KBM-7 (cell line): ENCODE measurements at regions not wholly inside any gene's neighbourhood (a gene's known extent, or its start where the extent isn't known, plus 50 kb on each side); places are given as distances from the start of the nearest gene placed in this dataset.
A peak's percentile ranks its signal among the peaks of the same experiment; 100 is the strongest.
"Not testable (repeated sequence)": the region's sequence is repeated elsewhere in the genome, so short reads cannot be mapped to it uniquely, and the experiment has no call there.

Experiments used
- DNase-seq: peaks from one replicate; pipeline ENCODE4 v3.0.0-alpha.2; 2015
- in situ Hi-C: fragments of 300-500 bp; cut with MboI; formaldehyde crosslinking; loops from 2 replicates; pipeline ENCODE4 v1.14.3; 2020; ENCODE audit warnings: low sequenced_read_pairs, low pct_unique_long_range_greater_than_20kb, mixed read lengths

DNA sequence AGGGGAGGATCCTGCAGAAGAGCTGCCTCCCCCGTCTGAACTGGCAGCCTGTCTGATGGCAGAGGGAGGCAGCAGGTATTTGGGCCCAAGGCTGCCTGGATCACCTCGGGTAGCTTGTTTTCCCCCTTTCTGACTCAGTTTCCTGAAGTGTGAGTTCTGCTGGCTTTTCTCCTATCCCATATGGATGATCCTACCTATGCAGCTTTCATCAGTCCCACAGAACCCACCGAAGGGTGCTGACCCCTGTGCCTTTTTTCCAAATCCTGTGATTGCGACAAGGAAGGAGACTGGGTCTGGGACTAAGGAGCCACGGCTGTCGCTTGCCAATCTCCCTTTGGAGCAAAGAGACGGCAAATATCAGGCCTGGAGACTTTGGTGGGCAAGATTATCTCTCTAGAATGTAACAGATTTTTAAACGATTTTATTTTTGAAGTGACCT is 208.7 kb downstream of the BANP start:
- in situ Hi-C loops, DNase-seq: not testable (repeated sequence)

DNA sequence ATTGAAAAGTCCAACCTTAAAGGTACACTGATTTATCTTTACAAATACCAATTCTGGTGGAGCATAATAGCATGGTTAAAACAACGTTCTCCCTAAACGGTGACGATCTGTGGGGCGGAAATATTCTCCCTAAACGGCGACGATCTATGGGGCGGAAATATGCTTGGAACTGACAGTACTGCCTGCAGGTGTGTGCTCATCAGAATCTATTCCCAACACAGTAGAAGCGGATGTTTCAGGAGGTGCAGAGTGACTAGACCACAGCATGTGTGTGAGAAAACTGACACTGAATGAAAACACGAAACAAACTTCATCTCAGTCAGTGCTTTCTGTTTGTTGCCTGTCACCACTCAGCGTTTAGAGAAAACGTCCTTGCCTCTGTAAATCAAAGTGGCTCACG is 210.0 kb downstream of the BANP start:
- in situ Hi-C loops, DNase-seq: not testable (repeated sequence)

DNA sequence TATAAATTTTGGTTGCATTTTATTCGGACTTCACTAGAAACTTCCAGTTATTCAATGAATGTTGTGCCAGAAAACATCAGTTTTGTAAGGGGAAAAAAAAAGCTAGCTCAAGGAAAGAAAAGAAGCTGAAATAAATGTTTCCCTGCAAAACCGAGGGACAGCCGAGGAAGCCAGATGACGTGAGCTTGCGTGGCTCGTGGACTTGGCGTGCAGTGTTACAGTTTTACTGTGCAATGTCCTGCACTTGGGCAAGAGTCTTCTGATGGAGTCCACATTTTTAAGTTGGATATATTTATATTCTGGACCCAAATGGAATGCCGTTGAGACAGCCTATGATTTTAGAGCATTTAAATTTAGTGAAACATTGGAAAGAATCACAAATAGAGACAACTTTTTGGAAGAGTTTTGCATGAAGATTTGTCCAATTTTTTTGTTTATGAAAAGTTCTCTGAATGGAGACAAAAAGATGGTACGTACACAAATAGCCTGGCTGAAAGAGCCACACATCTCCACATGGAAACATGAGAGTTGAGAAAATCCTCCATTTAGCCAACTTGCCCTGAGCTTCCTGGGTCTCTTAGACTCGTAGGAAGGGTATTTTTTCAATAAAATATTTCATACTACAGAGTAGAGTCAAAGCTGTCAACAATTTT is 210.5 kb downstream of the BANP start:
- in situ Hi-C loops, DNase-seq: not testable (repeated sequence)

DNA sequence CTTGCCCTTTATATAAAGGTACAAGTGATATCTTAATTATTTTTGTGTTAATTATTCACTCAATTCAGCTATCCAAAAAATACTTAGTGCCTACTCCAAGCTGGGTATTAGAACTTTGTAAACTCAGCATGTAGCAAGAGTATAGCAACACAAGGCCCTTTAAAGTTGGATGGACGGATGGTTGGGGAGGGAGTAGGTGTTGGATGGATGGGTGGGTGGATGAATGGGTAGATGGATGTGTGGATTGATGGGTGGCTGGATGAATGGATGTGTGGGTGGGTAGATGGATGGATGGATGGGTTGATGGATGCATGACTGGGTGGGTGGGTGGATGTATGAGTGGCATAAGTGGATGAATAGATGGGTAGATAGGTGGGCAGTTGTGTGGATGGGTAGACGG is 211.5 kb downstream of the BANP start:
- in situ Hi-C loops = not testable (repeated sequence)

DNA sequence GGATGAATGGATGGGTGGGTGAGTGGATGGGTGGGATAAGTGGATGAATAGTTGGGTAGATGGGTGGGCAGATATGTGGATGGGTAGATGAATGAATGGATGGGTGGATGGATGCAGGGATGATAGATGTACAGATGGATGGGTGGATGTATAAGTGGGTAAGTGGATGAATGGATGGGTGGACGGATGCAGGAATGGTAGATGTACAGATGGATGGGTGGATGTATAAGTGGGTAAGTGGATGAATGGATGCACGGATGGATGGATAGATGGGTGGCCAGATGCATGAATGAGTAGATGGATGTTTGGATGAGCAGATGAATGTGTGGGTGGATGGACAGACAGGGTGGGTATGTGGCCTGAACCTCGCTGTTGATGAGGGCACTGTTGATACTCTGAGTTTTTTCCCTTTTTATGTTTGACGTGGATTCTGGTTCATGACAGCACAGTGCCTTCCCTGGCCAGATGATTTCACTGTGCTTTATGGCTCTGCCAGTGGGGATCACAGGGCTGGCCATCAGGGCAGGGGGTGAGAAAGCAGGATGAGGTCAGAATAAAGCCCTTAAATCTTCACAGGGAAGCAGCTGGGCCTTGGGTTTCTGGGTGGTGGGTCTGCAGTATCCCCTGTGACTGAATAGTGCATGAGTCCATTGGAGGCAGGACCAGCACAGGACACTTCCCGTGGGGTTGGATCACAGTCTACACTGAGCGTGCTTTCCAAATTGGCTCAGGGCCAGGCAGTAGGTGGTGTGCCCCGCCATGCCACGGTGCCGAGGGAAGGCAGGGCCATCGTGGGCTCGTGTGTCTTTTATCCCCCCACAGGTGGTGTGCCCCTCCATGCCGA is 213.2 kb downstream of the BANP start:
- in situ Hi-C loops, DNase-seq: not testable (repeated sequence)

More for the DNA sequence above, 211.5 kb downstream of the BANP start:
- not testable (repeated sequence) for DNase-seq

DNA sequence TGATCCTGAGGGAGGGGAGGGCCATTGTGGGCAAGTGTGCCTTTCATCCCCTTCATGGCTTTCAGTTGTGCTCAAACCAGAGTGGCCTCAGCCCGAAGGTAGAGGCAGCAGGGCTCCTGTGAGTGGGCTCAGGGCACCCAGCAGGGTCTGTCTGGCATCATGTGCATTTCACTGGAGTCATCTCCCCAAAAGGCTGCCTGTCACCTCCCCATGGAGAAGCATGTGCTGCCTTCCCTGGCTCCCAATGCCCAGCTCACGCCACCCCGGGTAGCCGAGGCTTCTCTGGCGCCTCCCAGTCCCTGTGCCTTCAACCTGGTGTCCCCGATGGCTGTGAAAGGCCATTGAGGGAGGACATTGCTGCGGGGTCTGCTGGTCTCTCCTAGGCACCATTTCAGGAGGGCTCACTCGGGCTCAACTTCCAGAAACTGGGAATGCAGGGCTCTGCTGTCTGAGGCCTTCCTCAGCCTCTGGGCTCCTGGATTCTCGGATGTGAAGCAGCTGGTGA is 213.9 kb downstream of the BANP start:
- DNase-seq, in situ Hi-C loops: not testable (repeated sequence)

DNA sequence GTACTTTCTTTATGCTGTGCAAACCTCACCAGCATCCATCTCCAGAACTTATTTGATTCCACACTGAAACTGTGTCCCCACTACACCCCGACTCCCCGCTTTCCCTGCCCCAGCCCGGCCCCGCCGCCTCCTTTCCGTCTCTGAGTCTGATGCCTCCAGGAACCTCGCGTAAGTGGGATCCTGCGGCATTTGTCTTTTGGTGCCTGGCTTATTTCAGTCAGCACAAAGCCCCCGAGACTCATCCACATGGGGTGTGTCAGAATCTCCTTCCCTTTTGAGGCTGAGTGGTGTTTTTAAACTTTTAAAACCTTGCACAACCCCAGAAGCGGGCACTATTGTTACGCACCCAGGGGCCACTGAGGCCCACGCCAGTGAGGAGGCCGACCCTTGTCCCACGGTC is 214.4 kb downstream of the BANP start:
- in situ Hi-C loops, DNase-seq: not testable (repeated sequence)

DNA sequence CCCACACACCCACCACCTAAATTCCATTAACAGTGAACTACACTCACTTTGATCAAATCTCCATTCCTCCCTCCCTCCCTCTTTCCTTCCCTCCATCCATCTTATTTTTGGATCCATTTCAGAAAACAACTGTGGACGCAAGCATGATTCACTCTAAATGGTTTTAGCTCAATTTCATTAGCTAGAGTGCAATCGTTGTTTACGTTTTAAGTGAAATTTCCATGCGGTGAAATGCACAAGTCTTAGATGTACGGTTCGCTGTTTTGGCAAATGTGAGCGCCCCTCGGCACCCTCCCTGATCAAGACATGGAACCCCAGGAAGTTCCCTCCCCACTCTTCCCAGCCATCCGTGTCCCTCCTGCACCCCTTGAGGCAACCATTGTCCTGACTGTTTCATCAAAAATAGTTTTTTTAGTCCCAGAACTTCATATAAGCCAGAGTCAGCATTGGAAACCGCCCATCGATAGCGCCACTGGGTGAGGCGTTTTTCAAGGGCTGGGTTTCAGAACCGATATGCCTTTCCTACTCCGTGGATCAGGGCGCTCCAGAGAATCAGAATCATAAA is 215.1 kb downstream of the BANP start:
- DNase-seq, in situ Hi-C loops: not testable (repeated sequence)

DNA sequence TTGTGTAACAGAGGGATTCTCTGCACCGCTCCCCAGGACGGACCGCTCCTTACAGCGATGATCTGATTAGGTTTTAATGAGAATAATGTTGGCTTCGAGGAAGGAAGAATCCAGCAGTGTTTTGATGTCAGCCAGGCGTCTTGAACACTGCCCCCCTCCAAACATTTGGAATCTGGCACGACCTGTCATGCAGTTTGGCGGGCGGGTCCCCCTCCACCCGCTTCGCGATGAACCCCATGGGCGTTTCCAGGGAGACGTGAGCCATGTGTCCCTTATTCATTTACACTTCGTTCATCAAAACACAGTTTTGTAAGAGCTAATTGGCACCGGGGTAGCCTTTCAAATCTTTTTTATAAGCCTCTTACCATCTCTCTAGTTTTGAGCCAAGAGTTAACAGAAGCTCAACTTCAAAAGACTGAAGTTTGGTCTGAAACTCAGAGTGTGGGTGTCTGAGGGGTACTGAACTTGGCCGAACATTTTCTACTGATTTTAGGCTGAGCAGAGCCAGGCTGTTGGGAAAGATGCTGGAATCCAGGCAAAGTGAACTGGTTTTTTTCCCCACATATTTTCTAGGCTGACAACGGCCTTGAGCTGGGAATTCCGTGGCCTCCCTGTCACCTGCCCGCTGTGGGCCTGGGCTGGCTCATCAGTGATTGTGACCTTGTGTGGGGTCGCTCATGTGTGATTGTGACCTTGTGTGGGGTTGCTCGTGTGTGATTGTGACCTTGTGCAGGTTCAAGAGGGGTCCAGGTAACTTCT is 214.8 kb upstream of the ZNF469 start:
- in situ Hi-C loops, DNase-seq: not testable (repeated sequence)

DNA sequence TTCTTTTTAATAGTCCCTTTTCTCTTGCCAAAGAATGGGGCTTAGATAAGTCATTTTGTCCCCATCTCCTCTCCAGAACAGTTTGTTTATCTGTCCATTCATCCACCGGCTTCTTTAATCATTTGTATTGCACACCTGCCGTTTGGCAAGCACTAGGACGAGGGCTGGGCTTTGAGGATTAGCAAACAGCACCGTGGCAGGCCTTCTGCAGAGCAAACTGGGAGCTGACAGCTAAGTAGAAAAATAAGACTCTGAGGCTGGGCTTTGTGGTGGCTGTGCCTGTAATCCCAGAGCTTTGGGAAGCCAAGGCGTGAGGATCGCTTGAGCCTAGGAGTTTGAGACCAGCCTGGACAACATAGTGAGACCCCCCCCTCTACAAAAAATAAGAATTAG is 214.2 kb upstream of the ZNF469 start:
- DNase-seq, in situ Hi-C loops: not testable (repeated sequence)

DNA sequence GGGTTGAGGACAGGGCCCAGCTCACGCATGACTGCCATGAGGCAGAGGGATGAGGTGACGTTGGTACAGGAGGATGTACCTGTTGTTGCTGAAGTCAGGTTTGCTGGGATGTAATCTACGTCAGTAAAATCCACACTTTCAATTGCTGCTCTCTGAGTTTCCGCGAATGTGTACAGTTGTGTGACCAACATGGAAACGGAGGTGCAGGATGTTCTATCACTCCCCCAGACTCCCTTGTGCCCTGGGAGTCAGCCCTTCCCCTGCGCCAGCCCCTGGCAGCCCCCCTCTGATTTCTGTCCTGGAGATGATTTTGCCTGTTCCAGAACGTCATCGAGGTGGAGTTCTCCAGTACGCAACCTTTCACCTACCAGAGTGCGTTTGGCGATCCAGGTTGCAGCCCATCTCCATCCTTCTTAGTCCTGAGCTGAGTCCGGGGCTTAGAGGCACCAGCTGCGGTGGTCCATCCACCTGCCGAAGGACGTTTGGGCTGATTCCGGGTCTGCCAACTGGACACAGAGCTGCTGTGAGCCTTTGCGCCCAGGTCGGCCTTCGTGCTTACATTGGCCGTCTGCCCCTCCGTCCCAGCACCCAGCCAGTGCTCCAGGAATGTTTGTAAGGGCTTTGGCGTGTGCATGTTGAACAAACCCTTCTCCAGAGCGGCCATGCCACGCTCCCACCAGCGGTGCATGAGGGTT is 213.5 kb upstream of the ZNF469 start:
- in situ Hi-C loops, DNase-seq: not testable (repeated sequence)

DNA sequence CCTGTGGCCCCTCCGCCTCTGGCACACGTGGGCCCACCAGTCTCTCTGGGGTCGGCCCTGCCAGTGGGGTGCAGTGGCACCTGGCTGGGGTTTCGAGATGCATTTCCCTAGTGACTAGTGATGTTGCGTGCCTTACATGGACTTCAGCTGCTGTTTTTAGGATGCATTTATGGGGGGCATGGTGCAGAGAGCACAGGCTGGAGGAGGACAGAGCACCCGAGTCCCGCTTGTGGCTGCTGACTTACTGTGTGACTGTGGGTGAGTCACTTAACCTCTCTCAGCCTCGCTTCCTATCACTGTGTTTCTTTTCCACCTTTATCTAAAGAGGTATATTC is 213.0 kb upstream of the ZNF469 start:
- DNase-seq, in situ Hi-C loops: not testable (repeated sequence)

DNA sequence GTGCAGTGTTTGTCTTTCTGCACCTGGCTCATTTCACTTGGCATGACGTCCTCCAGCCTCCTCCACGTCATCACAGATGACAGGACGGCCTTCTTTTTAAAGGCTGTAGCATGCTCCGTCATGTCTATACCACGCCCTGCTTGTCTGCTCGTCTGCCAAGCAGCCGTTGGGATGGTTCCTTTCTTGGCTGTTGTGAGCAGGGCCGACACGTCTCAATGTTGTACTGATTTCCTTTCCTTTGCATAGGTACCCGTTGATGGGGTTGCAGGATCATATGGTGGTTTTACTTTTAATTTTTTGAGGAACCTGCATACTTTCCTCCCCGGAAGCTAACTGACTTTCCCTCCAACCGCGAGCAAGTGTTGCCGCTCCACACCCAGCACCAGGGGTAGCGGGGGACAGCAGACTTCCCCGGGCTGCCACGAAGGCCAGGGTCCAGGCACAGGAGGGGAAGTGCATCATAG is 212.2 kb upstream of the ZNF469 start:
- in situ Hi-C loops = no loop called here
- DNase-seq = peak; percentile 77

DNA sequence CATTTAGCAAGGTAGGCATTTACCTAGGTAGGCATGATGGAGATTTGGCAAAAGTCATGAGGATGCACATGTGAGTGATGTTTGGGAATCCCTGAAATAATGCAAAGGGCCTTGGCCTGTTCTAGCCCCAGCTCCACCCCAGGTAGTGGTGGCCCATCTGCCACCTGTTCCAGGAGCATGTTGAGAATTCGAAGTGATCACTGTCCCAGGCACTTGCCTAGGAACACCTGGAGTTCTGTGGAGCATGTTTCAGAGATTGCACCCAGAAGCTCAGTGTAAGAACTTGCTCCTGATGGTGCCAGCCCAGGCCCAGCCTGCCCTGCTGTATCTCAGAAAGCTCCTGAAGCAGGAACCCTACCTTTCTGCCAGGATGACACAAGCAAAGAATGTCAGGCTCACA is 211.6 kb upstream of the ZNF469 start:
- DNase-seq, in situ Hi-C loops: not testable (repeated sequence)

DNA sequence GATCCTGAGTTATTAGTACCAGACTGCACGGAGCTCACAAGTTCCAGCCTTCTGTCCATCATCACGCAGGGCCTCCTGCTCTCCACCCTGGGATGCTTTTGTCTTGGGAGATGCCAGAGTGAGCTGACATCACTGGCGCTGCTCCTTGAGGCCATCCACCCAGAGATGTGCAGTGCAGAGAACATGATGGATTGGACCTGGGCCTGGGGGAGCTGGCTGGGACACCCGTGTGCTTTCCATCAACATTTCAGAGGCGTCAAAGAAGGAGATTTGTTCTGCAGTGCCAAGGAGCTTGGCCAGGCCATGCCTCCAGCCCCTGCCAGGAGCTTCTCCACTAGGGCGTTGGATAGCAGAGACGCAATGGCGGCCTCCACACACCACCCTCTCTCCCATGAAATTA is 206.6 kb upstream of the ZNF469 start:
- DNase-seq, in situ Hi-C loops: not testable (repeated sequence)

DNA sequence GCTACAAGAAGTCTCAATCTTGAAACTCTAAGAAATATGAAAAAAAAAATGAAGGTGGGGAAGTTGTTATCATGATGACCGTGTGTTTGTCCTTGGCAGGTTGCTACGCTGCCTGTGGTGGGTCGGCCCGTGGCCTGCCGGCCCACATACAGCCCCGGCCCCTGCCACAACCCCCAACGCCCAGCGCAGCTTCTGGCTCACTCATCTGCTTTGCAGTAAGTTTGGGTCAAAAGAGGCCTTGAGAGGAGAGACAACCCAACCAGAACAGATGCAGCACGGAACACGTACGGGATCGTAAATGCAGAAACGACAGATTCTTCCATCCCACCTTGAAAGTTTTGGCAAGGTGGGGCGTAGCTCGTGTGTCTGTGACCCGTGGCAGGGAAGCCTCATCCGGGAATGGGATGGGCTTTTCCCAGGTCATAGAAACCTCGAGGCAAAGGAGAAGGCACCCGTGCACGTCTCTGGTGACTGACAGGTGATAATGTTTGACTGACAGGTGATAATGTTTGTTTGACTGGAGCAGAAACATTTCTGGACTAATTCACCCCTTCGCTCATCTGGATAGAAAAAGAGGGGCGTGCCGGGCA is 206.1 kb upstream of the ZNF469 start:
- in situ Hi-C loops, DNase-seq: not testable (repeated sequence)

DNA sequence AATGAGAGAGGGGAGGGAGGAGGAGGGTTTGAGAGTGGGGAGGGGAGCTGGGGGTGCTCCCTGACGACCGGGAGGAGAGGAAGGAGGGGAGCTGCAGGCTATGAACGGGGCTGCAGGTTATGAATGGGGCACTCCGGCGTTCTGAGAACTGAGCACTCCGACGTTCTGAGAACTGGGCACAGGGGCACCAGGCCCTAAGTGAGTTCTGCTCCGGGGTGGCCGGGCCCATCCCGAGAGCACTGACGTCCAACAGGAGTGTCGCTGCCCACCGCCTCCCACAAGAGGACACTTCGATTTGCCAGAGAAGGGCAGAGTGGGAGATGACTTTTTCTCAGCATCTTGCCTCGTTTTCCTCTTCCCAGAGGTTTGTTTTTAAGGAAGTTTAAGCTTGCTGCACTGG is 204.5 kb upstream of the ZNF469 start:
- DNase-seq, in situ Hi-C loops: not testable (repeated sequence)

DNA sequence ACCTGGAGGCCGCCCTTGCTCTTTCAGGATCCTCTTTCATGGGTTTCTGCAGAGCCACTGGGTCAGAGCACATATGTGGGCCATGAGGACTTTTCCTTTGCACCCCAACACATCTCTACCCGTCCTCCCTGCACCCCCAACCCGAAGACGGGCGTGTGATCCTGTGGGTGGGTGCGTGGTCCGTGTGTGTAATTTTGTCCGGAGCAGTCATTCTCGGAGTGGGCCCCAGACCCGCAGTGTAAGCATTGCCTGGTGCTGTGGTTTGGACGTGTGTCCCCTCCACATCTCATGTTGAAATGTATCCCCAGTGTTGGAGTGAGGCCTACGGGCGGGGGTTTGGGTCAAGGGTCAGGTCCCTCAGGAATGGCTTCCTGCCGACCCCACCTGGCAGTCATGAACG is 203.9 kb upstream of the ZNF469 start:
- in situ Hi-C loops, DNase-seq: not testable (repeated sequence)
